NCI-H774 (cell line): ENCODE measurements at regions not wholly inside any gene's neighbourhood (a gene's known extent, or its start where the extent isn't known, plus 50 kb on each side); places are given as distances from the start of the nearest gene placed in this dataset.

ENCODE experiments used
- DNase-seq: peaks from one replicate; lab custom pipeline; 2025; lab: John Stamatoyannopoulos, UW

DNA sequence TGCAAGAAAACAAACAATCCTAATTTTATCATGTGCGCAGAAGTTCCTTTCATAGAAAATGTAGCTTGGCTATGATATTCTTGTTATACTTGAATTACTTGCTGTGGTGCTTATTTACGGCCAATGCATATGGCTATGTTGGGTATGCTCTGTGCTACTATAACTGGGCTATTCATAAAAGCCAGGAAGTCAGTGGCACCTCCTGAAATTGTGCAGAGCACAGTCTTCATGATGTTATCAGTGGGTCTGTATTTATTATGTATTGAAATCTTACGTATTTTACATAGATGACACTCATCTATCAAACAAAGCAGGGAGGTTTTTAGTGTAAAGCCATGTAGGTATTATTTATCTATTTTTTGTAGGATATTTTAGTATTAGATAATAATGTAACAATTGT lies 196.5 kb upstream of the NAALADL2 start:
- no peak for DNase-seq

DNA sequence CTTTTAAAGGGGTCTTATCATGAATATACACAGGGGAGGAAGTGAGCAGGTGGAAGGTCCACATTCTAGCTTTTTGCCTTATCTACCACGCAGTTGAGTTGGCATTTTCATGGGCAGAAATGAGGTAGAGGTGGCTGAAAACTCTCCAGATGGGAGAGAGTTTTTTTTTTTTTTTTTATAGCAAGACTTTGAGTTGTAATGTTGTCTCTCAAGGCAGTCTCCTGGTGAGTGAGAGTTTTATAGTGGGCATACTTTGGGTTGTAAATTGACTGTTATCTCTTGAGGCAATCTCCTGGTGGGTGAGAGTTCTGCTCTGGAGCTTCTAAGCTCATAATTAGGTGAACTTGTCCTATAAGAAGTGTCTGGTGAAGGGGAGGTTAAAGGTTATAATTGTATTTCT lies 191.7 kb upstream of the NAALADL2 start:
- no peak for DNase-seq

DNA sequence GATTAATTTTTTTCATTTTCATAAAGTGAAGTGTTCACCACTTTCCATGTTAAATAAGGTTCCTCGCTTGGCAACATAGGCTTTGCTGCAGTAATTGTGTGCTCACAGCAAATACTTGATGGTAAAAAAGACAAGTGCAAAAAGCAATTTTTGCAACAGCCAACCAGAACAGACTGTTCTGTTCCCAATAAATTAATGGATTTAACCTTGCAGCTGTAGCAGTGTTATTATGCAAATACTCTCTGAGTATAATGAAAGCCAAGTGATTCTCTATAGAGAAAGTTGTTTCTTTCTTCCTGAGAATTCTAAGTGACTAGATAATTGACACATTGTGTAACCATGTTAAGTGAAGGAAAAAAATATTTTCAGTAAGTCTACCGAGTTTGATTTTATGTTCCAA lies 183.7 kb upstream of the NAALADL2 start:
- no peak for DNase-seq

DNA sequence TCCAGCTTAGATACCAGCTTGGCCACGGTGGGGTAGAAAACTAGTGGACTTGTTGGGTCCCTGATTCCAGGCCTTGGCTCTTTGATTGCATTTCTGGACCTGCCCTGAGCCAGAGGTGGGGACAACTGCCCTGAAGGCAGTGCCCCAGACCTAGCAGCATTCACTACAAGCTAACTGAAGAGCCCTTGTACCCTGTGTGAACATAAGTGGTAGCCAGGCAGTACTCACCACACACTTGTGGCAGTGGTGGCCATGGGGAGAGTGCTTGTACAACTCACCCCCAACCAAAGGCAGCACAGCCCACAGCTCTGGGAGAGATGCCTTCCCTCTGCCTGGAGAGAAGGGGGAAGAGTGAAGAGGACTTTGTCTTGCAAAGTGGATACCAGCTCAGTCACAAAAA lies 177.3 kb upstream of the NAALADL2 start:
- no peak for DNase-seq

DNA sequence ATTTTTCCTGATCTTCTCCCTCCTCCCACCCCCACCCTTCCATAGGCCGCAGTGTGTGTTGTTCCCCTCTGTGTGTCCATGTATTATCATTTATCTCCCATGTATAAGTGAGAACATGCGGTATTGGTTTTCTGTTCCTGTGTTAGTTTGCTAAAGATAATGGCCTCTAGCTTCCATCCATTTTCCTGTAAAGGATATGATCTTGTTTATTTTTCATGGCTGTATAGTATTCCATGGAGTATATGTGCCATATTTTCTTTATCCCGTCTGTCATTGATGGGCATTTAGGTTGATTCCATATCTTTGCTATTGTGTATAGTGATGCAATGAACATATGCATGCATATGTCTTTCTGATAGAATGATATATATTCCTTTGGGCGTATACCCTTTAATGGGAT lies 173.3 kb upstream of the NAALADL2 start:
- no peak for DNase-seq

DNA sequence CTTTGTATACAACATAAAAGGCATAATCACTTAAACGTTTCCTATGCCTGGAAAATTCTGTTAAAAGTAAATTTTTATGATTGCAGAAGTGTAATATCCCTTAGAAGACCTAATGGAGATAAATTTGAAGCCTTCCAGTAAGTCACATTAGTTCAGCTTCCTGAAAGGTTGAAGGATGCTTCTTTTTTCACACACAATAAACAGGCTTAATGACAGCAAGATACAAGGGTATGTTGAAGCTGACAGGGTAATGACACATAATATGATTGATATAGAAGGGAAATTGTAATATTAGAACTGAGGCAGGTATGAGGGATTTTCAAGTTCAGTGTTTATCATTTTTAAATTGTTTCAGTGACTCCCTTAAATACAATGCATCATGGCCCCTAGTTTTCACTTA lies 161.8 kb upstream of the NAALADL2 start:
- DNase-seq = no peak

DNA sequence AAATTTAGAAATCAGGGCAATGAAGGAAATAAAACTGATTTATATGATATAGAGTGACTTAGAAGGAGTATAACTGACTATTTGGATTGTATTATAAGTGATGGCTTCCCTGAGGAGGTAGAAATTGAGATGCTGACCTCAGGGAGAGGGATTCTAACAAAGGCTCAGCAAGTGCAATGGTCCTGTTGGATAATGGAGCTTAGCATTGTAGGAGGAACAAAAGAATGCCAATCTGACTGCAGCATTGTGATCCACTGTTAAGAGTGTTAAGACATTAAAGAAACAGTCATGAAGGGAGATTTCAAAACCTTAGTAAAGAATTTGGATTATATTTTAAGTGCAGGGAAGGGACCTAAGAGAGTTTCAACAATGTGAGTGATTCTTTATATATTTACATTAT lies 158.4 kb upstream of the NAALADL2 start:
- DNase-seq = no peak

DNA sequence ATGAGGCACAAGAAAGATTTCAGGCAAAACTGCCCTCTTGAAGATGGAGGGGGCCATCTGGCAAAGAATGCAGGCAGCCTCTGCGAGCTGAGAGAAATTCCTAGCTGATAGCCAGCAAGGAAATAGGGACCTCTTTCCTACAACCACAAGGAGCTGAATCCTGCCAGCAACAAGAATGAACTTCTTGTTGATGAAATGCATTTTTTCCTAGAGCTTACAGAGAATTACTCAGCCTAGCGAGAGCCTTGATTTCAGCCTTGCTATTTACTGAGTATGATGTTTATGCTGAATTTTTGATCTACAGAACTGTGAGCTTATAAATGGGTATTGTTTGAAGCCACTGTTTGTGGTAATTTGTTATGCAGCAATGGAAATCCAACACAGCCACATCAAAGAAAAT lies 148.5 kb upstream of the NAALADL2 start:
- DNase-seq = no peak

DNA sequence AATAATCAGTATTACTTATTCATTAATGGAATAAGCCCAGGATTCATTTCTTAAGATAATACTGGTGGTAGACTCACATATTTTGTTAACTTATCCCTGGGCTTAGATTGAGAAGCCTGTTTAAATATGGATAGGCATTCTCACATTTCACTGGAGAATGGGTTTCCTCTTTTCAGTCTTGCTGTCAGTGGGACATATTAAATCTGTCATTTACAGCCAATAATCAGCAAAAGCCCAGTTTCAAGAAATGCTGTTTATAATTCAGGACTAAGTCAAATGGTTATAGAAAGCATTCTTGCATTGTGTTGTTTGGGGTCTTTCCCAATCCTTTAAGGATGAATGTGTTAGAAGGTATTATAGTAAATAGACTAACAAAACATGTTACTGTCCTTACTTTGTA lies 143.7 kb upstream of the NAALADL2 start:
- DNase-seq = no peak

DNA sequence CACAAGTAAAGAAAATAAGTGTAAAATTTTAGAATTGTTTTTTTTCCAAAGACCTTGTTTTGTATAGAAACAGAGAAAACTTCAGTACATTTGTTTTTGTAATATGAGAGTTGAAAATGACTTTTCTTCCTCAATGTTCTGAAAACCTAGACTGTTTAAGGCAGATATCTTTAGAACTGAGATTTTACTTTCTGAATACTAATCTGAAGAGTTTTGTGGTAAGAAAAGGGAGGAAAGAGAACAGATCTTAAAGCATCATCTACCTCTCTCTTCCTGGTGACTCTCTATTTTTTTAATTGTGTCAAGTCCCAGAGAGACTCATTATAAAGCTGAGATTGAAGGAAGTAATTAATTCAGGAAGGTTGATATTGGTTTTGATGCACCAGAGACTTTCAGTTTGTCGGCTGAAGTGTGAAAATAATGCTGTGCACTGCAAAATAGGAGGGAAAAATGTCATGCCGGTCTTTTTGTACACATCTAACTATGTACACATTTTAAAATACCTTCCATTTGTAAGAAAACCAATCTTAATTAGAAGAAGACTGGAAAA lies 142.1 kb upstream of the NAALADL2 start:
- no peak for DNase-seq

DNA sequence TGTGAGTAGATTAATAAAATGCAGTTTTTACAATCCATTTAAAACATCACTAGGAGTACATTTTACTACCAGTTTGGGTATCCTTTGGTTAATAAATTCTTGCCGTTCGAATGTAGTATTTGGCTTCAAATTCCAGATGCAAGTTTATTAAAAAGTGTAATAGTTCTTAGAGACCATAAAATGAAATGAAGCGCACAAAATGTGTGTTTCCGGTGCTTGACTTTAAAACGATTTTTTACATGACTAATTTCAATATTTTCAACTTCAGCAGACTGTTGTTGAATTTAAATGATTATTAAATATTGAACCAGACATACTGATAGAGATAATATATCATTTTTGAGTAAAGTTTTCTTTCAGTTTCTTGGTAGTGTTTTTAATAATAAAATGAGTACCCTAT lies 138.4 kb upstream of the NAALADL2 start:
- DNase-seq = no peak

DNA sequence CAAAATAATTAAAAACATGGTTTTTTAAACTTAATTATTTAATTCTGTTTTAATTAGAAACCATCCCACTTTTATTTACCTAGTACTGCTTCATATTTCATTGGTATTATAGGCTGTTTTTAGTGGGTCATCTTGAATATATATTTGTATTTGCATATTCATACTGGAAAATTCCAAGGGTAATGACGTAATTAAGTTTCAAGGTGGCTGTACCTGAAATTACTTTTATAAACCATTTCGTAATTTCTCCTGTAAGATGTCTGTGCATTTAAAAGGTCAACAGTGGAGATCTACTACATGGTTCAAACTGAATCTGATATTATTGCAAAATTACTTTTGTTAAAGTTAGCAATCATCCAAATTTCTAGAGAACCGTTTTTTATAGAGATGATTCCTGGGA lies 133.8 kb upstream of the NAALADL2 start:
- DNase-seq = no peak

DNA sequence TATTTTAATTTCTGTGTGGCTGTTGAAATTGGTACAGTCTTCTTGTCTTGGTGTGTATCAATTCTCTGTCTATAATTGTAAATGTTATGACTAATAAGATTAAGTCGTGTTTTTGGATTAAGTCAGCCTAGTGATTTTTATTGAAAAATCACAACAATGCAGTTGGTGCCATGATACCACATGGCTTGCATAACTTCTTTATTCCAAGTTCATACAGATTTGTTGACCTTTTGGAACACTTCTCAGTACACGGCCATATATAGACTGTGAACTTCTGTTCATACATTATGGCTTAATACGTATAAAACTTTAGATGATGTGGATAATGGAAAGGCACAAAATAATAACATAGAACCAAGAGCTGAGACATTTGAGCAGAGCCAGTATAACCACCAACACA lies 121.2 kb upstream of the NAALADL2 start:
- no peak for DNase-seq

DNA sequence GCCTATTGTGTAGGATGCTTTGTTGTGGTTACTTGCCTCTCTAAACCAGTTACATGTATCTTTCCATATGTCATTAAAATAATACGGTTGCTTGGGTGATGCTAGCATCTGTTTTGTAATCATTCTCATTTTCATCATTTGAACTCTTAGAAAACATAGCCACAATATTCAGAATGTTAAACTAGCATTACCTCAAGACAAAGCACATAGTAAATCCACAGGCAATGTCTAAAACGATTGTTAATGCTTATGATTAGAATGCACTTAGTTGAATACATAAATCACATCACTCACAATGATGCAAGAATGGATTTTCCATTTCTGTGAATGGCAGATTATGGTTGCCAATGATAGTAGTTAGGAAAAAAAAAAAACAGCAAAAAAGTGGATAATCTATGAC lies 110.0 kb upstream of the NAALADL2 start:
- DNase-seq = no peak

DNA sequence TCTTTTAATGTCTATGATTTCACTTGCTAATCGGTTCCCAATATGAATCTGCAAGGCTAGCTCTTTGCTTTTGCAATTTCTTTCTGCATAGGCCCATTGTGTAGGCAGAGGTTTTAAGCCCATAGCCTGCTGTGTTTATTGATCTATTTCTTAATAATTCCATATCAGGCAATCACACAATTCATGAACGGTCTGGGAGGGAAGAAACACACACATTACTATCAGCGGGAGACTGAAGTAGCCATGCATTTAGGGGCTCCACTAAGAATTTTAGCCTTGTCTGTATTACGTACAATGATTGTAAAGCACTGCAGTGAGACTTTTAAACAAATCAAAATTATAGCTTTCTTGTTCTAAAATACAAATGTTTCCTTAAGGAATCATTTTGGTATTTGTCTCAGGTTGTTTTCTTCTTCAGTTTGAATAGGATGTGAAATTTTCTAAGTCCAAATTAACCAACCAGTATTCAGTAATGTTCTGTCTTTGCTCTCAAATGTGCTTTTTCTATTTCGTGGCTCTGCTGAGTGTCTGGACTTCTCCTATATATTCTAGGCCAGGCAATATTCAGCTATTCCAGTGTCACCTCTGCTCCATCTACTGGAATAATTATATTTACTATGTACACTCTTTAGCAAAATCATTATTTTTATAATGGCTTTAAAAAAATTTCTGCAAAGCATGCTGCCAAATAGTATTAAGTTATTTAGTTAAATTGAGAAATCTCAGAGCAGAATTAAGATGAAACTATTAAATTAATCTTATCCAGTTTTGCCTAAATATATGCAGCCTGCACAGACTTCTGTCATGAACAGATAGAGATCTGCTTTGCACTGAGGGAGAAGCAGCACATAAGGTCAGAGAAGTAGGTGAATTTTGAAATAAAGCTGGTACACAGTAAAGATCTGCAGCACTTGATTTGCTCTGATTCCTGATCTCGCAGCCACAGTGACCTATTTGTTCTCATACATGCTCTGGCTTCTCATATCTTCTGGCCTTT lies 103.0 kb upstream of the NAALADL2 start:
- no peak for DNase-seq

DNA sequence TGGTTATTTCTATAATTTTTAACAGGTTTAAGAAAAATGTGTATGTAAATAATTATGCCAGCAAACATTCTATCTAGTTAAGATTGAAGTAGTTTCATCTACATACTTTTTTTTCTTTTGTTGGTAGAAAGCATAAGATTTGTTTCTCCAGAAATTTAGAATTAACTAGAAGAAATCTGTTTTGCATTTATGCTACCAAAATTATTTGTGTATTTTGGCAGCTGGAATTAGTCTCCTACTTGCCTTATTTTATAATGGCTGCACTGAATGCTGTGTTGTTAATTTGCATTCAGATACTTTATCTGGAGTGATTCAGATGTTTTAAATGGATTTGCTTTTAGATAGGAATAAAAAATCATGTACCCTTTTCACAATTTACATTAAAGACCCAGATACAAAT lies 100.2 kb upstream of the NAALADL2 start:
- no peak for DNase-seq

DNA sequence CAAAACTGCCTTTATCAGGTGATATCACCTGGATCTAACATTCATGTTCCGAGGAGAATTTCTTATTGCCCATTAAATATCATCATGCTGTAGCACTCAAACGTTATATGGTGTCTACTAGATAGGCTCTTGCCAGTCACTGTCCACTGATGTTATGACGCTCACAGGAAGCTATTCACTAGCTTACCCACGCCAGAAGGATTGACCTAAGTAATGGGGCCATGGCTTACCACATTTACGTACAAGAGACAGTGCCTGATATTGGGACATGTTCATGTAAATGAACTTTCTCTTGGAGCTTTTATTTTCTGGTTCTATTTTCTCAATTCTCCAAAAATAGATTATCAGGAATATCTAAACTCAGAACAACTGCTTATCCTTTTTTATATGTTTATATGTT lies 91.7 kb upstream of the NAALADL2 start:
- no peak for DNase-seq

DNA sequence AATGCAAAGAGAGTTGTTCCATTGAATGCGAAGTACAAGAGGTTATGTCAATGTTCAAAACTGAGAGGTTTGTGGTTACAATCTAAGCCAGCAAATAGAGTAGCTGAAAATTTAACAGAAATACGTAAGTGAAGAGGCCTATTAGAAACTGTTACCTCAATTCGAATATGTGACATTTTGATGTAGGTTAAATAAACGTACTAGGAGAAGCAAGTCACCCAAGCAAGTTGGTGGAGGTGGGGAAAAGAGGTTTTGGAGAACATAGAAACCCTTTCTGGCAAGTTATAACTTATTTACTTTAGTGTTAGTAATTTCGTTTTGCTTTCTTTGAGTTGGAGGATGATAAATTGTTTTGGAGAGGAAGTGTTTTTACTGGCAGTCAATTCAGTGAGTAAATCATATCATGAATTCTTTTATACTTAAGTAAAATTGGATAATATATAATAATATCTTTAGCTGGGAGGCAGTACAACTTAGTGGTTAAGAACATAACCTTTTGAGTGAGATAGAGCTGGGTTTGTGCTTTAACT lies 91.2 kb upstream of the NAALADL2 start:
- no peak for DNase-seq

DNA sequence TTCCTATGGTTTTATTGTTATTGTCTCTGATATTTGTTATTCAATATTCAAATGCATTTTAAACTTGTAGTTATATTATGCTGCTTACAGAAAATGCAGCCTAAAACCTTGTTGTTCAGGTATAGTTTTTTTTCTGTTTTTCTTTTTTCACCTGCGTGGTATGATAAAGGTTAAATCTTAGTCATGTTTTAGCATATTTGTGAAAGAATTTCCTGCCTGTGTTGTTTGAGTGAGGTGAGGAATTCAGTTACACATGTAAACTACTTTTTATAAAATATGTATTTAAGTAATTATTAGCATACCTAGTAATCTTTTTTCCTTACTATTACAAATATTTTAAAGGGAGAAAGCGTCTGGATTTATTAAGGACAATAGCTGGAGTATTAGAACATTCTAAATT lies 90.0 kb upstream of the NAALADL2 start:
- no peak for DNase-seq

DNA sequence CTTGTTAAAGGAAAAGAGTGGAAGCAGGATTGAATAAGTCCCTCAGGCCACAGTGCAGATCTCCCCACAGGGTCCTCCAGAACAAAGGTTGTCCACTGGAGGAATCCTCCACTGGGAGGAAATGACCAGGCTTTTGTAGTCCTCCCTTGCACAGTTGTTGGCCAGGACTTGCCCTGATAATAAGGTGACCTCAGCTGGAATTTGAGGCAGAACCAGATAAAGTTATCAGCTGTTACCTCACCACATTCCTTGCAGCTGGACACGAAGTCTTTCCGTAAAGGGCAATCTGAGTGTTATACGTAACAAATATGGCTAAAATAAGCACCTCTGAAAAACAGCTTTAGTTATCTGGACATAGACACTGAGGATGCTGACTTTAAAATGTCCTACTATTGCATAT lies 83.5 kb upstream of the NAALADL2 start:
- DNase-seq = no peak

DNA sequence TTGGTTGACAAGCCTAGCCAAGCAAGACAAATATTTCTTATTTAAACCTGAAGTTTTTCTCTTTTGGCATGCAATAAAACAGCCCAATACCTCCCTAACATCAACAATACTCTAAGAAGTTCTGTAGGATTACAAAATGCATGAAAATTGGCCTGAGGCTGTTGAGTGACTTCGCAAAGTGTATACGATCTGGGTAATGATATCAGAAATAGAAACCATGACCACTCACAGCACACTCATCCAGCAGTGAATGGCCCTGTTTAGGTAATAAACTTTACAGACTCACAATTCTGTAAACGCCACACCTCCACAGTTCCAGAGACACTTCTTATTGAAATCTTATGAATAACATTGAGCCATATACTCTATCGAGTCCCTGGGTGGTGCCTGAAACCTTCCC lies 83.0 kb upstream of the NAALADL2 start:
- DNase-seq = no peak

DNA sequence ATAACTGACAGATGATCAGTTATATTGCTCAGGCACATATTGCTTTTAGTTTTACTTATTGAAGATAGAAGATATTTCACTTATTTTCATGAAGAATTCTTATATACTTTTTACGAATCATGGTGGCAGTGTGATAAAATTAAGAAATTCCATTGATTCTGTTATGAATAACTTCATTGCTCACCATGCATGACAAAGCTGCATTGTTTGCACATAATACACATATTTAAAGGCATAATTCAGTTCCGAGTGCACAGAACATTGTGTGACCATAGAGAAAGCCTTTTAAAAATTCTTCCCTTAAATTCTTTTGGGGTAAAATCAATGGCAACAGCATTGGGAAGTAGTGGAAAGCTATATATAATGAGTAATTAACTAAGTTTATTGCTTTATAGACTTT lies 82.5 kb upstream of the NAALADL2 start:
- DNase-seq = no peak

DNA sequence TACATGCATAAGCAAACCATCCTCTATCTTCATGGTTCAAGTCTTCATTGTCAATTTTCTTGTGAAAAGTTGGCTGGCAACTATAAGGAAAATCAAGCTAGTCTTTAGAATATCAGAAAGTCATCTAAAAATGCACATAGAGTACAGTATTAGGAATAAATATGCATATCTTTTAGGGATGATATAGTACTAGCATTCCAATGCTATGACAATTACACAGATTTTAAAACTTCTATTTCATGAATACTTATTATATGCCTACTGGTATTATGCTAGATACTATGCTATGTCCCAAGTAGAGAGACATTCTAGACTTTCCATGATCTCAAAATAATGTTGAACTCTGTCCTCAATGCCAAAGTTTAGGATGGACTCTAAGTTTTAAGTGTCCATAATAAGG lies 81.3 kb upstream of the NAALADL2 start:
- DNase-seq = no peak

DNA sequence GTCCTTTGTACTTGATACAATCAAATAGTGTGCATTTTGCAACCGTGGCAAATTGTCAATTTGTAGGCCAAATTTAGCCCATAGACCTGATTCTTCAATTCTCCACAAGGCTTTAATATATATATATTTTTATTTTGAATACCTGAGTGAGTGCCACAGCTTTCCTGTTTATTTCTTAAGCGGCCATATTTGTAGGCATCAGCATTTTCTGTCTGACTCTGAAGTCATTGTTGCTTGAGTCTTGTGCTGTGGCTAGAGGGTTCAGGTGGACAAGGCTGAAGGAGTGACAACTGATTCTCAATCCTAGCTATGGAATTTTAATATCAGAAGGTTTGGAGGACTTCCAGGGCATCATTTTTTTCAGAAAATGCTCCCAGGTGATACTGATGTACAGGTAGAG lies 75.6 kb upstream of the NAALADL2 start:
- no peak for DNase-seq
